PC-3 (cell line): ENCODE measurements at regions not wholly inside any gene's neighbourhood (a gene's known extent, or its start where the extent isn't known, plus 50 kb on each side); places are given as distances from the start of the nearest gene placed in this dataset.

Experiments
- ATAC-seq: fragments of 200-7000 bp; cut with Tn5 transposase; 2 replicates; pipeline ENCODE4 v1.9.1; 2020; ENCODE audit warnings: mild to moderate bottlenecking, moderate library complexity
- BruUV-seq: library from RNA; stranded (reverse); fragments of 400-500 nt; replicated peaks from 2 replicates; lab custom pipeline; 2021; lab: Mats Ljungman, UMichigan
- CTCF ChIA-PET: fragments of 300-600 bp; sonication (Branson Sonifier 250); formaldehyde crosslinking; loops from one replicate; lab custom pipeline; 2022; ENCODE audit warnings: antibody characterized with exemption; lab: Charles Lee
- POLR2A ChIA-PET: fragments of 300-600 bp; sonication (Branson Sonifier 250); formaldehyde crosslinking; loops from one replicate; lab custom pipeline; 2022; ENCODE audit warnings: antibody characterized with exemption; ENCODE audit not compliant: unreplicated experiment; lab: Charles Lee
- DNase-seq: peaks from one replicate; pipeline ENCODE4 v3.0.0-alpha.2; 2015
- H2AFZ ChIP-seq: fragments of 300-600 bp; sonication (generic); 2 replicates; pipeline ENCODE4 v1.6.0; 2016; ENCODE audit warnings: antibody characterized with exemption, low read length
- H3F3A ChIP-seq: fragments of 300-600 bp; sonication (generic); one replicate; pipeline ENCODE4 v1.6.0; 2017; ENCODE audit warnings: antibody characterized with exemption, low read length, control low read depth, mild to moderate bottlenecking; ENCODE audit not compliant: unreplicated experiment
- H3K27ac ChIP-seq: fragments of 300-600 bp; sonication (generic); 2 replicates; pipeline ENCODE4 v1.5.1; 2016; ENCODE audit warnings: mild to moderate bottlenecking, low read length
- H3K27me3 ChIP-seq: fragments of 300-600 bp; sonication (generic); 2 replicates; pipeline ENCODE4 v1.6.1; 2016; ENCODE audit warnings: low read length, mixed read lengths
- H3K36me3 ChIP-seq: fragments of 300-600 bp; sonication (generic); 2 replicates; pipeline ENCODE4 v1.6.1; 2016; ENCODE audit warnings: low read depth, mixed run types, low read length, mixed read lengths
- H3K4me1 ChIP-seq: fragments of 300-600 bp; sonication (generic); 2 replicates; pipeline ENCODE4 v1.5.1; 2016; ENCODE audit warnings: low read length; ENCODE audit not compliant: insufficient read depth
- H3K4me2 ChIP-seq: fragments of 300-600 bp; sonication (generic); 2 replicates; pipeline ENCODE4 v1.6.0; 2016; ENCODE audit warnings: low read length
- H3K4me3 ChIP-seq: fragments of 300-600 bp; sonication (generic); 2 replicates; pipeline ENCODE4 v1.5.1; 2016; ENCODE audit warnings: mild to moderate bottlenecking, low read length, mixed read lengths
- H3K79me2 ChIP-seq: fragments of 300-600 bp; sonication (generic); 2 replicates; pipeline ENCODE4 v1.6.1; 2017; ENCODE audit warnings: low read length, mixed read lengths
- H3K9ac ChIP-seq: fragments of 300-600 bp; sonication (generic); 2 replicates; pipeline ENCODE4 v1.6.0; 2016; ENCODE audit warnings: mild to moderate bottlenecking, low read length
- H3K9me2 ChIP-seq: fragments of 300-600 bp; sonication (generic); replicated peaks from 2 replicates; pipeline ENCODE4 v1.6.1; 2016; ENCODE audit warnings: mixed run types, low read length, mixed read lengths
- H3K9me3 ChIP-seq: fragments of 300-600 bp; sonication (generic); 2 replicates; pipeline ENCODE4 v1.6.1; 2016; ENCODE audit warnings: low read length, mixed read lengths
- H4K20me1 ChIP-seq: fragments of 300-600 bp; sonication (generic); 2 replicates; pipeline ENCODE4 v1.6.1; 2016; ENCODE audit warnings: low read length, mixed read lengths
- EZH2 ChIP-seq: fragments of 300-600 bp; sonication (generic); IDR thresholded peaks from one replicate; pipeline ENCODE4 v1.6.1; 2017; ENCODE audit warnings: antibody characterized with exemption, mild to moderate bottlenecking, low read length; ENCODE audit not compliant: unreplicated experiment
- EZH2phosphoT487 ChIP-seq: fragments of 300-600 bp; sonication (generic); IDR thresholded peaks from 2 replicates; pipeline ENCODE4 v1.6.1; 2018; ENCODE audit warnings: mild to moderate bottlenecking, antibody characterized with exemption, low read length, borderline replicate concordance
- intact Hi-C: fragments of 100-400 bp; cut with micrococcal nuclease; formaldehyde crosslinking; loops from 2 replicates; pipeline ENCODE4 v1.9.0; 2023
- TF ChIP-seq, protein P1 (sequence below): fragments of 300-600 bp; sonication (generic); conservative IDR thresholded peaks from 2 replicates; pipeline ENCODE4 v1.5.1; 2017; ENCODE audit warnings: antibody characterized with exemption, low read depth, mild to moderate bottlenecking, low read length

- H4K20me1 ChIP-seq: no peaks in the 10 kb centered on the region
- TF ChIP-seq EZH2phosphoT487 (no peak), EZH2 (no peak)
- TF ChIP-seq, protein P1, sequence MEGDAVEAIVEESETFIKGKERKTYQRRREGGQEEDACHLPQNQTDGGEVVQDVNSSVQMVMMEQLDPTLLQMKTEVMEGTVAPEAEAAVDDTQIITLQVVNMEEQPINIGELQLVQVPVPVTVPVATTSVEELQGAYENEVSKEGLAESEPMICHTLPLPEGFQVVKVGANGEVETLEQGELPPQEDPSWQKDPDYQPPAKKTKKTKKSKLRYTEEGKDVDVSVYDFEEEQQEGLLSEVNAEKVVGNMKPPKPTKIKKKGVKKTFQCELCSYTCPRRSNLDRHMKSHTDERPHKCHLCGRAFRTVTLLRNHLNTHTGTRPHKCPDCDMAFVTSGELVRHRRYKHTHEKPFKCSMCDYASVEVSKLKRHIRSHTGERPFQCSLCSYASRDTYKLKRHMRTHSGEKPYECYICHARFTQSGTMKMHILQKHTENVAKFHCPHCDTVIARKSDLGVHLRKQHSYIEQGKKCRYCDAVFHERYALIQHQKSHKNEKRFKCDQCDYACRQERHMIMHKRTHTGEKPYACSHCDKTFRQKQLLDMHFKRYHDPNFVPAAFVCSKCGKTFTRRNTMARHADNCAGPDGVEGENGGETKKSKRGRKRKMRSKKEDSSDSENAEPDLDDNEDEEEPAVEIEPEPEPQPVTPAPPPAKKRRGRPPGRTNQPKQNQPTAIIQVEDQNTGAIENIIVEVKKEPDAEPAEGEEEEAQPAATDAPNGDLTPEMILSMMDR: no peak
- no peak overlapping the region for H2AFZ ChIP-seq
- H3K27ac ChIP-seq: no peak overlapping the region
- H3K36me3 ChIP-seq: no peaks in the 10 kb centered on the region
- ChIA-PET POLR2A (no interaction called here), CTCF (no interaction called here)
- no peaks in the 10 kb centered on the region for H3K27me3 ChIP-seq
- no peaks in the 10 kb centered on the region for H3K9me3 ChIP-seq
- no peaks in the 10 kb centered on the region for H3K79me2 ChIP-seq
- no peak overlapping the region for H3K4me3 ChIP-seq
- H3K9me2 ChIP-seq: no peaks in the 10 kb centered on the region
- no peak overlapping the region for H3K9ac ChIP-seq
- no peak for ATAC-seq
- no peaks in the 10 kb centered on the region for H3K4me1 ChIP-seq
- no peak for DNase-seq
- no peak overlapping the region for H3K4me2 ChIP-seq
- BruUV-seq: no TSS peak
- intact Hi-C loops: no loop called here
- no peaks in the 10 kb centered on the region for H3F3A ChIP-seq
These were observed 428.6 kb upstream of the CAMK1G start for GRCh38 chr1:209154912-209155311.

- H3K4me2 ChIP-seq: 0 out of 2 replicates have a peak overlapping the region, but pooled peaks have one; percentile 2
- intact Hi-C loops: no loop called here
These were observed 428.0 kb upstream of the CAMK1G start for GRCh38 chr1:209155546-209155945.

DNA sequence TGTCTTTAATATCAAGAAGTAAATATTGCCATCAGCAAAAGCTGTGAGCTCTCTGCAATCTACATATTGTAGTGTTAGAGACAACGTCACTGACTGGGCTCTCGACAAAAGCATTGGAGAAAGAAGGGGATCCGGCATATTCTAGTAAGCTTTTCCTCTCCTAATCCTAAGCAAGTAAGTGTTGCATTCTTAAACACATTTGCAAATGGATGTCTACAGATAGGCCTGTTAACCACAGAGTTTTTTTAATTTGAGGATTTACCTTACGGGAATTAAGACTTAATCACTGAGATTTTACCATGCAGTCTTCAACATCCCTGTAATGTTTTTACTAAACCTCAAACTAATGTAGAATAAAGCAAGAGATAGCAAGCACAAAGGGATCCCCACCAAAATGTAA is 426.5 kb upstream of the CAMK1G start:
- Histone ChIP-seq H4K20me1 (no peaks in the 10 kb centered on the region), H3F3A (no peaks in the 10 kb centered on the region), H3K9ac (no peak overlapping the region), H2AFZ (no peak overlapping the region), H3K9me3 (no peaks in the 10 kb centered on the region), H3K9me2 (no peaks in the 10 kb centered on the region), H3K27me3 (no peaks in the 10 kb centered on the region), H3K4me3 (no peak overlapping the region), H3K4me2 (no peak overlapping the region), H3K4me1 (no peaks in the 10 kb centered on the region), H3K79me2 (no peaks in the 10 kb centered on the region), H3K36me3 (no peaks in the 10 kb centered on the region), H3K27ac (no peak overlapping the region)
- intact Hi-C loops: no loop called here
- DNase-seq (no peak), ATAC-seq (no peak)
- no TSS peak for BruUV-seq
- ChIA-PET POLR2A (no interaction called here), CTCF (no interaction called here)
- no peak for TF ChIP-seq EZH2

More at GRCh38 chr1:209155546-209155945, 428.0 kb upstream of the CAMK1G start:
- no peaks in the 10 kb centered on the region for H4K20me1 ChIP-seq
- H3K9me2 ChIP-seq: no peaks in the 10 kb centered on the region
- H3K4me3 ChIP-seq: no peak overlapping the region
- ChIA-PET POLR2A (no interaction called here), CTCF (no interaction called here)
- H3K27me3 ChIP-seq: no peaks in the 10 kb centered on the region
- H3K4me1 ChIP-seq: no peaks in the 10 kb centered on the region
- H3F3A ChIP-seq: no peaks in the 10 kb centered on the region
- H3K79me2 ChIP-seq: no peaks in the 10 kb centered on the region
- BruUV-seq: no TSS peak
- H3K9ac ChIP-seq: no peak overlapping the region
- H3K9me3 ChIP-seq: no peaks in the 10 kb centered on the region
- no peaks in the 10 kb centered on the region for H3K36me3 ChIP-seq
- TF ChIP-seq, protein P1: no peak
- TF ChIP-seq EZH2phosphoT487 (no peak), EZH2 (no peak)
- H3K27ac ChIP-seq: no peak overlapping the region
- DNase-seq (no peak), ATAC-seq (no peak)
- no peak overlapping the region for H2AFZ ChIP-seq
